ENCODE measurements at regions not wholly inside any gene's neighbourhood (a gene's known extent, or its start where the extent isn't known, plus 50 kb on each side); places are given as distances from the start of the nearest gene placed in this dataset.

GRCh38 chr5:89303033-89303480 is 420.1 kb upstream of the MEF2C start:
- TF ChIP-seq POLR2A (IDR thresholded peaks at IDR 0.05) (no peak), CTCF (IDR thresholded peaks at IDR 0.05) (no peak)
- Histone ChIP-seq H3K4me1 (no peaks in the 10 kb centered on the region), H3K4me3 (no peak overlapping the region), H3K27ac (no peak overlapping the region), H3K9me3 (no peaks in the 10 kb centered on the region), H3K27me3 (no peaks in the 10 kb centered on the region), H3K36me3 (replicated peaks in 1 of 2; ENCODE audit: insufficient read depth in 1 of 2, low read depth in 2 of 2) (no peaks in the 10 kb centered on the region)
- intact Hi-C loops (cut with DNase I), result no loop called here
- WGBS, 2 donors, result 35 to 39% methylated on average over 4 of the region's 4 CpGs
- no peak for ATAC-seq
- DNase-seq, result no peak

GRCh38 chr5:89302102-89302891 is 419.3 kb upstream of the MEF2C start:
- no peak for TF ChIP-seq CTCF (IDR thresholded peaks at IDR 0.05)
- H3K36me3 ChIP-seq (replicated peaks in 1 of 2; ENCODE audit: insufficient read depth in 1 of 2, low read depth in 2 of 2), result no peaks in the 10 kb centered on the region
- H3K4me3 ChIP-seq, result no peak overlapping the region
- WGBS, 2 donors, result 81 to 87% methylated on average over 5 of the region's 5 CpGs
- no peak overlapping the region for H3K27ac ChIP-seq
- no peak for DNase-seq
- H3K27me3 ChIP-seq, result no peaks in the 10 kb centered on the region
- no peaks in the 10 kb centered on the region for H3K9me3 ChIP-seq
- ATAC-seq, result no peak
- no peaks in the 10 kb centered on the region for H3K4me1 ChIP-seq
- intact Hi-C loops (cut with DNase I), result no loop called here

GRCh38 chr5:89301321-89302025 is 418.5 kb upstream of the MEF2C start:
- Histone ChIP-seq H3K27ac (no peak overlapping the region), H3K4me1 (no peaks in the 10 kb centered on the region), H3K36me3 (replicated peaks in 1 of 2; ENCODE audit: insufficient read depth in 1 of 2, low read depth in 2 of 2) (no peaks in the 10 kb centered on the region), H3K27me3 (no peaks in the 10 kb centered on the region), H3K4me3 (no peak overlapping the region), H3K9me3 (no peaks in the 10 kb centered on the region)
- DNase-seq (no peak), ATAC-seq (no peak)
- intact Hi-C loops (cut with DNase I), result no loop called here
- TF ChIP-seq CTCF (IDR thresholded peaks at IDR 0.05) (no peak), POLR2A (IDR thresholded peaks at IDR 0.05) (no peak)
- 80 to 86% methylated on average over 6 of the region's 6 CpGs for WGBS, 2 donors

- DNase-seq (no peak), ATAC-seq (no peak)
- H3K4me3 ChIP-seq, result no peak overlapping the region
- TF ChIP-seq CTCF (IDR thresholded peaks at IDR 0.05) (no peak), POLR2A (IDR thresholded peaks at IDR 0.05) (no peak)
- H3K27ac ChIP-seq, result no peak overlapping the region
- no peaks in the 10 kb centered on the region for H3K4me1 ChIP-seq
- intact Hi-C loops (cut with DNase I), result no loop called here
- WGBS, 2 donors, result 78 to 95% methylated on average over 2 of the region's 2 CpGs
- H3K36me3 ChIP-seq (replicated peaks in 1 of 2; ENCODE audit: insufficient read depth in 1 of 2, low read depth in 2 of 2), result no peaks in the 10 kb centered on the region
- H3K9me3 ChIP-seq, result no peaks in the 10 kb centered on the region
- H3K27me3 ChIP-seq, result no peaks in the 10 kb centered on the region
Observed at GRCh38 chr5:89300426-89300970, 417.5 kb upstream of the MEF2C start.
